ENCODE measurements at regions not wholly inside any gene's neighbourhood (a gene's known extent, or its start where the extent isn't known, plus 50 kb on each side); places are given as distances from the start of the nearest gene placed in this dataset.
"Not testable (repeated sequence)": the region's sequence is repeated elsewhere in the genome, so short reads cannot be mapped to it uniquely, and the experiment has no call there.

DNA sequence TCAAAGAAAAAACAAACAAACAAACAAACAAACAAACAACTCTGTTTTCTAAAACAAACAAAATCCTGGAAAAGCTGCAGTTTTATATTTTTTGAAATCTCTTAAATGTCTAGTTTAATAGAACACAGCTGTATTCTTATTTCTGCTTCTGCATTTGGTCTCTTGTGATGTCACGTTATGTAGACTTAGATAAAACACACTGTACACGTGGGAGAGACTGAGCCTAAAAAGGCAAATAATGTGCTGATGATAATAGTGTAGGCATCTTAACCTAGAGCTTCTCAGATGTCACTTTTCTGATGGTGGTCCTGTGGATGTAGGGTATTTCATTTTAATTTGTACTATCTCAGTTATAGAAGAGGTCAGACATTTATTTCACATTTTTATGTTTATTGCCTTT, 261.7 kb downstream of the UTRN start:
- FAIRE-seq = no peak

- no peak for FAIRE-seq
Measured at GRCh38 chr6:144547409-144547808, 262.3 kb downstream of the UTRN start.

GRCh38 chr6:144548536-144548935, 263.4 kb downstream of the UTRN start:
- no peak for FAIRE-seq

GRCh38 chr6:144549837-144550747, 265.0 kb downstream of the UTRN start:
- no peak for FAIRE-seq

- no peak for FAIRE-seq
Measured at GRCh38 chr6:144551339-144551738, 266.2 kb downstream of the UTRN start.

DNA sequence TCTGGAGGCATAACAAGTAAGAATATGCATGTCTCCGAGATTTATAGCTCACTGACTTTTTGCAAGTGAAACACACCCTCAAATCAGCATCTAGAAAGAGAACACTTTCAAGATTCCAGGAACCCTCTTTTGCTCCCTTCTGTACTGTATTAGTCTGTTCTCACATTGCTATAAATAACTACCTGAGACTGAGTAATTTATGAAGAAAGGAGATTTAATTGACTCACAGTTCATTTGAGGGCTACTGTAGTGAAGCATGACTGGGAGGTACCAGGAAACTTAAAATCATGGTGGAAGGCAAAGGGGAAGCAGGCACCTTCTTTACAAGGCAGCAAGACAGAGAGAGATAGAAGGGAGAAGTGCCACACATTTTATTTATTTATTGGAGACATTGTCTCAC, 269.9 kb downstream of the UTRN start:
- FAIRE-seq = no peak

DNA sequence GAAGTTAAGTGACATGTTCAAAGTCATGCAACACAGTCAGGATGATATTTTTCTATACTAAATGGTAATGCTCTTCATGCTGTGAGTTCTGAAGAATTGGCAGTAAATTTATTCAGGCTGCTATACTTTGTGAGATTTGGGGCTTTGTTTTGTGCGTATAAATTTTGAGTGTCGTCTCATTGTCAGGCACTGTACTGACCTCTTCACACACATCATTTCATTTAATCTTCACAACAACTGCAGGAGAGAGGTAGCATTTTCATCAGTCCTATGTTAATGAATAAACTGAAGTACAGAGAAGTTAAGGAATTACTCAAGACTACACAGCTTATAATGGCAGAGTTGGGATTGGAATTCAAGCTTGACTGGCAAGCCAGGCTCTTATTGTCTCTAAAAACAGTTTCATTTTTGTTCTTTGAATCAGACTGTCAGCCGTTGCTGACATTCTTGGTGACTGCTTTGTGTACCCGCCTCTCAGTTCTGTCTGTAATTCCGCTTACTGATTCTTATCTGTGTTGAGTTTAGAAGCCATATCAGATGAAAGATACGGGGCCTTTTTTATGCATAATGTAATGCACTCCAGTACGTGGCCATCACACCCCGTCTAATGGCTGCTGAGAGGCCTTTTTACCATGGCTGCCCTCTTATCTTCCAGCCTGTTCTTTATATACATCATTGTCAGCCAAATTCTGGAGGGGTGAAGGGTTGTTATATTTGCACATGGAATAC, 274.9 kb downstream of the UTRN start:
- no peak for FAIRE-seq

DNA sequence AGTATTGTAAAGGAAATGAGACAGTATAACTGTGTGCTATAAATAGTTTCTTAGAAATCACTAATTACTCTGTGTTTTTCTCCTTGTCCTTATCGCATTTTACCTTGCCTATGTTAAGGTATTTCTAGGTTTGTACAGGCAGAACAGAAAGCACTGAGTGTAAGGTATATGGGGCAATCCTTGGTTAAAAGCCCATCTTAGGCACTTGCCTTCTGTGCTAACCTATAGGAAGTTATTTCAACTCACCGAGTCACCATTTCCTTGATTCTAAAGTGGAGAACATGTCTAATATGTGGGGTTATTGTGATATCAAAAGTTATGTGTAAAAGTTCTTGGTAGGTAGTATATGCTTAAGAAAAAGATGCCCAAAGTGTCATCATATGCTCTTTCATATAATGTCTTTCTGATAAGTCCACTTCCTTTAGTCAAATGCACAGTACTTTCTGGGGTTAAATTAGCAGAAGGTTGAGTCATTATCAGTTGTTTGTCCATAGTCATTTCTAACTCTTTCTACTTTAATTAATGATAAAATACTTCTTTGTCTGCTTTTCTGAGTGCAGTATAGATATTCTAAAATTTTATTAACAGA, 276.4 kb downstream of the UTRN start:
- no peak for FAIRE-seq

DNA sequence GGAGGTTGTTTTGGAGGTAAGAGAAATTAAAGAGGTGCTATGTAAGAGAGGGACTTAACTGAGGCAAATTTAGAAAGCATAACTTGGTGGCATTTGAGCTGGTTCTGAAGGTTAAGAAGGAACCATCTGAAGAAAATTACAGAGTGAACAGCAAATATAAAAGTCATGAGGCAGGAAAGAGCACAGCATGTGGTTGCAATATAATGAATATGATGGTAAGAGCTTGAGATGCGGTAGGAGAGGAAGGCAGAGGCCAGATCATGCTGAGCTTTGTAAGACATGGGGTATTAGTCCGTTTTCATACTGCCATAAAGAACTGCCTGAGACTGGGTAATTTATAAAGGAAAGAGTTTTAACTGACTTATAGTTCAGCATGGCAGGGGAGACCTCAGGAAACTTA, 279.1 kb downstream of the UTRN start:
- FAIRE-seq = no peak

DNA sequence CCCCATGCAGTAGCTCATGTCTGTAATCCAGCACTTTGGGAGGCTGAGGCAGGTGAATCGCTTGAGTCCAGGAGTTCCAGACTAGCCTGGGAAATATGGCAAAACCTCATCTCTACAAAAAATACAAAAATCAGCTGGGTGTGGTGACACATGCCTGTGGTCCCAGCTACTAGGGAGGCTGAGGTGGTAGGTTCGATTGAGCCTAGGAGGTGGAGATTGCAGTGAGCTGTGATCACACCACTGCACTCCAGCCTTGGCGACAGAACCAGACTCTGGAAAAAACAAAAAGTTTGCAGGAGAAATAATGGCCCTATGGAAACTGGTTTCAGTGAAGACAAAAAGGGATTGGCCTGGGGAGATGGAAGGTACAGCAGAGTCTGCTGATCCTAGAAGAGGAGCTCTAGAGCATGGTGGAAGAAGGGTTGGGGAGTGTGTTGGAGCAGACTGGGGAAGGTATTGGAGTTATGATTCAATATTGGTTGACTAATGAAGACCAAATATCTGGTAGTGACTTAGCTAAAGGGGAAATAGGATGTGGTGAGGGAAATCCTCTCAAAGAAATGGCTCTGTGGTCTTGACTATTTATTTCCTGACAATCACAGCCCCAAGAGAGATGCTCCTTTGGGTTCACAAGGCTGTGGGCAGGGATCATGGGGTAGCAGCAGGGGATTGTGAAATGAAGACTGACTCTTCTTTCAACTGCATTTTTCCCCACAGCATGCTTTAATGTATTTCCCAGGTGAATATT, 281.9 kb downstream of the UTRN start:
- no peak for FAIRE-seq

- FAIRE-seq = no peak
Measured at GRCh38 chr6:144568241-144568640, 283.1 kb downstream of the UTRN start.

DNA sequence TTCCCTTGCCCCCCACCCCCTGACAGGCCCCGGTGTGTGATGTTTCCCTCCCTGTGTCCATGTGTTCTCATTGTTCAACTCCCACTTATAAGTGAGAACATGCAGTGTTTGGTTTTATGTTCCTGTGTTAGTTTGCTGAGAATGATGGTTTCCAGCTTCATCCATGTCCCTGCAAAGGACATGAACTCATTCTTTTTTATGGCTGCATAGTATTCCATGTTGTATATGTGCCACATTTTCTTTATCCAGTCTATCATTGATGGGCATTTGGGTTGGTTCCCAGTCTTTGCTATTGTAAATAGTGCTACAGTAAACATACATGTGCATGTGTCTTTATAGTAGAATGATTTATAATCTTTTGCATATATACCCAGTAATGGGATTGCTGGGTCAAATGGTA, 287.4 kb downstream of the UTRN start:
- not testable (repeated sequence) for FAIRE-seq

DNA sequence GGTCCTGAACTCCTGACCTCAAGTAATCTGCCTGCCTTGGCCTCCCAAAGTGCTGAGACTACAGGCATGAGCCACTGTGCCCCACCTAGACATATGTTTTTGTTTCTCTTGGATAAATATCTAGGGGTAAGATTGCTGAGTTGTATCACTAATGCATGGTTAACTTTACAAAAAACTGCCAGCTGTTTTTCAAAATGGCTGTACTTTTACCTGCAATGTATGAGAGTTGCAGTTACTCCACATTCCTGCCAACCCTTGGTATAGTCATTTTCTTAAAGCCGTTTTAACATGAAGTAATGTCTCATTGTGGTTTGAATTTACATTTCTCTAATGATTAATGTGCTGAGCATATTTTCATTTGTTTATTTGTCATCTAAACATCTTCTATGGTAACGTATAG, 289.7 kb downstream of the UTRN start:
- FAIRE-seq = no peak

DNA sequence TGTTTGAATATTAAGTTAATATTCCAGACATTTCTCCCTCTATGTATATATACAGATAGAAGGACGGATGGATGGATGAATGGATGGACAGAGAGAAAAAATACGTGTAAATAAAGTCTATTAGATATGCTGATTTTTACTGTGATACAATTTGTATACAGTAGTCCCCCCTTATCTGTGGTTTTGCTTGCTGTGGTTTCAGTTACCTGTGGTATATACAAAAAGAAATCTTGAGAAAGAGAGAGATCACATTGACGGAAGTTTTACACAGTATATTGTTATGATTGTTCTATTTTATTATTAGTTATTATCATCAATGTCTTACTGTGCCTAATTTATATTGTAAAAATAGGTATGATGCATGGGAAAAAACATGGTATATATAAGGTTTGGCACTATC, 290.2 kb downstream of the UTRN start:
- no peak for FAIRE-seq

- FAIRE-seq = no peak
Measured at GRCh38 chr6:144576871-144577270, 291.7 kb downstream of the UTRN start.

- no peak for FAIRE-seq
Measured at GRCh38 chr6:144578385-144579350, 293.5 kb downstream of the UTRN start.

GRCh38 chr6:144580039-144580438, 294.9 kb downstream of the UTRN start:
- no peak for FAIRE-seq

DNA sequence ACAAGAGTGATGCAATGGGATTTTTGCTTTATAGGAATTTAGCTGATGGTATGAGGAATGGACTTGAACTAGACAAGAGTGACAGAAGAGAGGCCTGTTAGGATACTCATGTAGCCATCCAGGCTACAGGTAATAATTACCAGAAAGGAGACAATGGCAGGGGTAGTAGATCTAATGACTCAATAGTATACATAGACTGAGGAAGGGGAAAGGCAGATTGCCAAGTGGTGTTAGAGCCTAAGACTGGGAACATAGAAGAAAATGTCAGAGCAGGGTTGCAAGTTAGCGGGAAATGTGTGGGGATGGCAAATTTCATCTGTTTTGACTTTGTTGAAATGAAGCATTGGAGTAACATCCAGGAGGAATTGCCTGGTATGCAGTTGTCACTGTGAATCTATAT, 295.6 kb downstream of the UTRN start:
- no peak for FAIRE-seq

DNA sequence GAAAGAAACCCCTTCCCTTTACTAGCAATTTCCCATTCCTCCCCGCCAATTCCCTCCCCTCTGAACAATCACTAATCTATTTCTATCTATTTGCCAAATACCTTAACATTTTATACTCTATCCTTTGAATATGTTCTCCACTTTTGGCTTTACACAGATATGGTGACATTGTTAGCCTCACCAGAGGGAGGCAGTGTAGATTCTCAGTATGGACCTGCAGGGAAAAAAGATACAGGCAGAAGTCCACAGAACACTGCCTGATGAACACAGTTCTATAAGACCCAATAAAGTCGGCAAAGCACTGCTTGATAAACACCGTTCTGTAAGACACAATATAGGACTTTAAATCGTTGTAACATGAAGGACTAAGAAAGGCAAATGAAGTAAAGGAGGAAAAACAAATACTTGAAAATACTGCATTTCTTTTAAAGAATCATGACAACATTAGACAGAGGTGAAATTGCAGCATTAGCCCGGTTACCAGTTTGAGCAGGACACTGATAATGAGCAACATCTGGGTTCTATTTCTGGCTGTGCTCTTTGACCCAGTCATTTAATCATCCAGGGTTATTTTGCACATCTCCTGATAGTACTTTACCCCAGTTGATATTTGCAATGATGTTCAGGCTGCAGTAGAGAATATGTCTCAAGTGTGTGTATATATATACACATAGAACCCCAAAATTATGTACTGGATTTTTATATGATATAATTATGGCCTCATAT, 296.8 kb downstream of the UTRN start:
- no peak for FAIRE-seq

DNA sequence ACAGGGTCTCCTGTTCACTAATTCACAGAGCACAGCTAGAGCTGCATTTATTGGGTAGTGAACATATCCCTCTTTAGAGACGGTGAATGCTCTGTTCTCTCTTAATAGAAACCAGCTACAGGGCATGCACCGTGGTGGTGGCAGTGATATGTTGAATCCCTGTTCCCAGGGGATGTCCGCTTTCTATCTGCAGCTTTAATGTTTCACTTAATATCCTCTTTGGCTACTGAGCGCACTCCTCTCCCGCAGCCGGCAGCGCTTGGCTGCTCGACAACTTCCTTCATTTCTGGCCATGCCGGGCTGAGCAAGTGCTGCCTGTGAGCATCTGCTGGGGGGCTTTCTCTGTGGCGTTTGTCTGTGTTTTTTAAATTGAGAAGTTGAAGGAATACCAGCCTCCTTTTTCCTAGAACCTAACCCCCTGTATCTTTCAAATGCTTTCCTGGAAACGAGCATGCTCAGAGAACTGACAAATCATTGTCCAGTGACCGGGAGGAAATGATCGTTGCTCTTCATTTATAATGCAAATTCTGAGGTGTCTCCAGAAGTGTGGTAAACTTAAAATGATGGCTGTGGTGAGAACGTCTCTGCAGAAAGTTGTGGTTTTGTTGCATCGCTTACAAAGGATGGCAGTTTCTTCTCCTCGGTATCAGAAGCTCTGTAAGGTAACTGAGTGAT, 297.9 kb downstream of the UTRN start:
- FAIRE-seq = no peak

DNA sequence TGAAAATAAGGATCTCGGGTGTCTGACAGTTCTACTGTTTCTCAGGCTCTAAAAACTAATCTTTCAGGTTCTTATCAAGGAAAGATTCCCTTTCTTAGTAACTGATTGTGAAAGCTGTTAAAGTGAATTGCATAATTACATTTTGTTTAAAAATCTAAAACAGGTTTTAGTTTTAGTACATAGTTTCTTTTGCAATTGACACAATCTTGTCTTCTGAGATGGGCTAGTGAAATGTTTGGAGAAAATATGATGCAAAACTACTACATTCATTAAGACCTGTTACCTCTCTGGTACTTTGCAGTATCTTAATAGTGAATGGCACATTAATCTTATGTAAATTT, 298.4 kb downstream of the UTRN start:
- FAIRE-seq = no peak
